K562 (cell line): ENCODE measurements at regions not wholly inside any gene's neighbourhood (a gene's known extent, or its start where the extent isn't known, plus 50 kb on each side); places are given as distances from the start of the nearest gene placed in this dataset.

Experiments
- ATAC-seq: fragments of 200-7000 bp; cut with Tn5 transposase; 3 replicates; pipeline ENCODE4 v1.9.1; 2020; ENCODE audit warnings: moderate library complexity
- BruUV-seq: library from RNA; stranded (reverse); fragments of 400-500 nt; replicated peaks from 2 replicates; lab custom pipeline; 2021; lab: Mats Ljungman, UMichigan
- CTCF ChIA-PET: fragments of 300-600 bp; formaldehyde crosslinking; extraction: SDS; loops from one replicate; lab custom pipeline; 2021; ENCODE audit warnings: low intra/inter-chr PET ratio; lab: Yijun Ruan, JAX
- POLR2A ChIA-PET: fragments of 300-600, 350-650 bp; sonication (Branson Sonifier 250); formaldehyde crosslinking; extraction: SDS; loops from one replicate; lab custom pipeline; 2021; ENCODE audit warnings: antibody characterized with exemption, inconsistent platforms; lab: Yijun Ruan, JAX
- DNase-seq, 4 experiments: peaks; one replicate each; pipeline versions ENCODE4 v3.0.0 to v3.0.0-alpha.2; 2011 to 2018; ENCODE audit warnings: low spot score in 3 of 4, mixed read lengths in 3 of 4; ENCODE audit errors: extremely low read depth in 1 of 4
- FAIRE-seq: peaks from 2 replicates; lab custom pipeline; 2011; peaks lifted over from hg19 to GRCh38; lab: Jason Lieb, UNC
- H2AFZ ChIP-seq: 2 replicates; pipeline ENCODE4 v1.6.0; 2011; ENCODE audit warnings: low read depth, low read length, control low read depth, inconsistent platforms
- H3K27ac ChIP-seq: fragments of 200-600 bp; 3 replicates; pipeline ENCODE4 v1.8.0; 2011; ENCODE audit warnings: low read depth, mild to moderate bottlenecking, control low read depth, inconsistent platforms, low read length, moderate library complexity, mixed read lengths; ENCODE audit errors: extremely low read depth
- H3K27me3 ChIP-seq, 2 experiments: fragments of 300-600 bp in 1 of 2; 2 replicates in 1 of 2; 3 replicates in 1 of 2; pipeline versions ENCODE4 v1.6.0 to v1.8.0; 2011; ENCODE audit warnings: inconsistent platforms in 2 of 2, low read length in 2 of 2, mild to moderate bottlenecking in 1 of 2, mixed read lengths in 1 of 2, moderate library complexity in 1 of 2; ENCODE audit not compliant: control insufficient read depth in 2 of 2, insufficient read depth in 2 of 2
- H3K36me3 ChIP-seq: fragments of 300-600 bp; 3 replicates; pipeline ENCODE4 v1.8.0; 2011; ENCODE audit warnings: mild to moderate bottlenecking, low read length, inconsistent platforms; ENCODE audit not compliant: control insufficient read depth, insufficient read depth
- H3K4me1 ChIP-seq, 2 experiments: fragments of 200-600 bp in 1 of 2; replicated peaks in 1 of 2; 2 replicates in 1 of 2; 3 replicates in 1 of 2; pipeline versions ENCODE4 v1.5.1 to v1.8.0; 2011; ENCODE audit warnings: inconsistent platforms in 2 of 2, low read length in 2 of 2, mild to moderate bottlenecking in 1 of 2, mixed read lengths in 1 of 2, moderate library complexity in 1 of 2; ENCODE audit not compliant: control insufficient read depth in 2 of 2, insufficient read depth in 2 of 2
- H3K4me2 ChIP-seq: 2 replicates; pipeline ENCODE4 v1.6.1; 2011; ENCODE audit warnings: low read length, control low read depth, inconsistent platforms, mixed read lengths; ENCODE audit not compliant: insufficient read depth
- H3K4me3 ChIP-seq: fragments of 200-600 bp; sonication (generic), shearing (Covaris generic); 2 replicates; pipeline ENCODE4 v1.5.1; 2016; ENCODE audit warnings: control low read depth, inconsistent platforms
- H3K79me2 ChIP-seq: fragments of 200-600 bp; 3 replicates; pipeline ENCODE4 v1.8.0; 2011; ENCODE audit warnings: low read length, inconsistent platforms; ENCODE audit not compliant: control insufficient read depth, insufficient read depth
- H3K9ac ChIP-seq, 2 experiments: 2 replicates each; pipeline versions ENCODE4 v1.6.0 to v1.6.1; 2011; ENCODE audit warnings: low read depth in 2 of 2, low read length in 2 of 2, control low read depth in 1 of 2, inconsistent platforms in 1 of 2, mild to moderate bottlenecking in 1 of 2, mixed read lengths in 1 of 2; ENCODE audit not compliant: insufficient read depth in 1 of 2
- H3K9me1 ChIP-seq: one replicate; pipeline ENCODE4 v1.6.0; 2011; ENCODE audit warnings: inconsistent platforms, mild to moderate bottlenecking, low read length, moderate library complexity; ENCODE audit not compliant: control insufficient read depth, insufficient read depth
- H3K9me3 ChIP-seq: replicated peaks from 2 replicates; pipeline ENCODE4 v1.5.1; 2011; ENCODE audit warnings: low read depth, low read length, inconsistent platforms; ENCODE audit not compliant: control insufficient read depth, insufficient read depth
- H4K20me1 ChIP-seq: replicated peaks from 2 replicates; pipeline ENCODE4 v1.6.1; 2011; ENCODE audit warnings: low read length, inconsistent platforms, mixed read lengths; ENCODE audit not compliant: control insufficient read depth, insufficient read depth
- KLF16 ChIP-seq: IDR thresholded peaks from 2 replicates; pipeline ENCODE4 v1.6.1; 2016; ENCODE audit warnings: antibody characterized with exemption
- MAFG ChIP-seq: fragments of 450-650 bp; conservative IDR thresholded peaks from 2 replicates; pipeline ENCODE4 v1.6.1; 2016; ENCODE audit warnings: missing genetic modification characterization, missing compliant biosample characterization
- NCOR1 ChIP-seq: fragments of 450-650 bp; IDR thresholded peaks from 2 replicates; pipeline ENCODE4 v1.6.1; 2016; ENCODE audit warnings: mild to moderate bottlenecking, moderate library complexity
- NFIC ChIP-seq: fragments of 450-650 bp; IDR thresholded peaks from 2 replicates; pipeline ENCODE4 v1.6.1; 2017; ENCODE audit warnings: mild to moderate bottlenecking, inconsistent platforms
- SRSF9 ChIP-seq: fragments of 200-400 bp; formaldehyde crosslinking; IDR thresholded peaks from 2 replicates; pipeline ENCODE4 v1.6.1; 2017; ENCODE audit warnings: low read depth, low read length, borderline replicate concordance
- TCF7 ChIP-seq: sonication (generic); IDR thresholded peaks from 2 replicates; pipeline ENCODE4 v1.6.1; 2016; ENCODE audit warnings: antibody characterized with exemption, borderline replicate concordance
- U2AF1 ChIP-seq: fragments of 200-400 bp; formaldehyde crosslinking; optimal IDR thresholded peaks from 2 replicates; pipeline ENCODE3; 2017; ENCODE audit warnings: mild to moderate bottlenecking, low read depth, low read length, moderate library complexity
- ZBTB7A ChIP-seq: IDR thresholded peaks from 2 replicates; pipeline ENCODE4 v1.6.1; 2011; ENCODE audit warnings: low read depth, mild to moderate bottlenecking, low read length, moderate library complexity, borderline replicate concordance; ENCODE audit not compliant: control insufficient read depth
- ZKSCAN1 ChIP-seq: fragments of 150-350 bp; IDR thresholded peaks from 2 replicates; pipeline ENCODE4 v1.6.1; 2016; ENCODE audit warnings: low read depth, low read length
- ZNF143 ChIP-seq: sonication (generic); formaldehyde crosslinking; IDR thresholded peaks from 2 replicates; pipeline ENCODE4 v1.9.0; 2022; ENCODE audit warnings: mild to moderate bottlenecking, missing genetic modification reagents
- ZNF785 ChIP-seq: fragments of 250-450 bp; sonication (Bioruptor Pico); IDR thresholded peaks from 2 replicates; pipeline ENCODE4 v1.4.0; 2020; ENCODE audit warnings: mild to moderate bottlenecking
- WGBS: fragments of 100-300 bp; shearing (Covaris generic); methylation state at CpG from one replicate; pipeline ENCODE4 v1.1.6; 2016; ENCODE audit warnings: low coverage, mixed read lengths; ENCODE audit not compliant: insufficient coverage; ENCODE audit errors: missing lambda C conversion rate; 5-methylcytosine and 5-hydroxymethylcytosine counted together
- in situ Hi-C: fragments of 300-500 bp; cut with MboI; formaldehyde crosslinking; loops from 4 replicates; pipeline ENCODE4 v1.15.0; 2018; ENCODE audit warnings: inconsistent platforms, mixed read lengths
- intact Hi-C: fragments of 100-400 bp; cut with micrococcal nuclease; formaldehyde crosslinking; loops from 2 replicates; pipeline ENCODE4 v1.14.2; 2022
- TF ChIP-seq, protein P1 (sequence below): fragments of 200-600 bp; sonication (generic); IDR thresholded peaks from one replicate; pipeline ENCODE4 v1.6.1; 2012; ENCODE audit warnings: mild to moderate bottlenecking, low read depth, low read length, inconsistent platforms

GRCh38 chr10:111967116-111967515 lies 216.4 kb downstream of the GPAM start:
- no peak for FAIRE-seq
- ATAC-seq = no peak

More at GRCh38 chr10:111967116-111967515, 216.4 kb downstream of the GPAM start:
- WGBS = 0% methylated on average over 1 of the region's 1 CpG
- Histone ChIP-seq H3K4me2 (no peak overlapping the region), H3K9me3 (no peaks in the 10 kb centered on the region), H3K27me3 (no peaks in the 10 kb centered on the region), H4K20me1 (no peaks in the 10 kb centered on the region), H3K36me3 (no peaks in the 10 kb centered on the region), H3K27ac (no peak overlapping the region), H2AFZ (no peak overlapping the region), H3K4me1 (no peaks in the 10 kb centered on the region), H3K9ac (no peak overlapping the region), H3K79me2 (no peaks in the 10 kb centered on the region), H3K4me3 (no peak overlapping the region), H3K9me1 (no peaks in the 10 kb centered on the region)
- no TSS peak for BruUV-seq
- ChIA-PET CTCF (no interaction called here), POLR2A (no interaction called here)
- in situ Hi-C loops (no loop called here), intact Hi-C loops (no loop called here)
- no peak for DNase-seq
- no peak for TF ChIP-seq TCF7
- no peak for TF ChIP-seq KLF16
- no peak for TF ChIP-seq MAFG (tag)
- TF ChIP-seq SRSF9 = no peak
- TF ChIP-seq, protein P1, sequence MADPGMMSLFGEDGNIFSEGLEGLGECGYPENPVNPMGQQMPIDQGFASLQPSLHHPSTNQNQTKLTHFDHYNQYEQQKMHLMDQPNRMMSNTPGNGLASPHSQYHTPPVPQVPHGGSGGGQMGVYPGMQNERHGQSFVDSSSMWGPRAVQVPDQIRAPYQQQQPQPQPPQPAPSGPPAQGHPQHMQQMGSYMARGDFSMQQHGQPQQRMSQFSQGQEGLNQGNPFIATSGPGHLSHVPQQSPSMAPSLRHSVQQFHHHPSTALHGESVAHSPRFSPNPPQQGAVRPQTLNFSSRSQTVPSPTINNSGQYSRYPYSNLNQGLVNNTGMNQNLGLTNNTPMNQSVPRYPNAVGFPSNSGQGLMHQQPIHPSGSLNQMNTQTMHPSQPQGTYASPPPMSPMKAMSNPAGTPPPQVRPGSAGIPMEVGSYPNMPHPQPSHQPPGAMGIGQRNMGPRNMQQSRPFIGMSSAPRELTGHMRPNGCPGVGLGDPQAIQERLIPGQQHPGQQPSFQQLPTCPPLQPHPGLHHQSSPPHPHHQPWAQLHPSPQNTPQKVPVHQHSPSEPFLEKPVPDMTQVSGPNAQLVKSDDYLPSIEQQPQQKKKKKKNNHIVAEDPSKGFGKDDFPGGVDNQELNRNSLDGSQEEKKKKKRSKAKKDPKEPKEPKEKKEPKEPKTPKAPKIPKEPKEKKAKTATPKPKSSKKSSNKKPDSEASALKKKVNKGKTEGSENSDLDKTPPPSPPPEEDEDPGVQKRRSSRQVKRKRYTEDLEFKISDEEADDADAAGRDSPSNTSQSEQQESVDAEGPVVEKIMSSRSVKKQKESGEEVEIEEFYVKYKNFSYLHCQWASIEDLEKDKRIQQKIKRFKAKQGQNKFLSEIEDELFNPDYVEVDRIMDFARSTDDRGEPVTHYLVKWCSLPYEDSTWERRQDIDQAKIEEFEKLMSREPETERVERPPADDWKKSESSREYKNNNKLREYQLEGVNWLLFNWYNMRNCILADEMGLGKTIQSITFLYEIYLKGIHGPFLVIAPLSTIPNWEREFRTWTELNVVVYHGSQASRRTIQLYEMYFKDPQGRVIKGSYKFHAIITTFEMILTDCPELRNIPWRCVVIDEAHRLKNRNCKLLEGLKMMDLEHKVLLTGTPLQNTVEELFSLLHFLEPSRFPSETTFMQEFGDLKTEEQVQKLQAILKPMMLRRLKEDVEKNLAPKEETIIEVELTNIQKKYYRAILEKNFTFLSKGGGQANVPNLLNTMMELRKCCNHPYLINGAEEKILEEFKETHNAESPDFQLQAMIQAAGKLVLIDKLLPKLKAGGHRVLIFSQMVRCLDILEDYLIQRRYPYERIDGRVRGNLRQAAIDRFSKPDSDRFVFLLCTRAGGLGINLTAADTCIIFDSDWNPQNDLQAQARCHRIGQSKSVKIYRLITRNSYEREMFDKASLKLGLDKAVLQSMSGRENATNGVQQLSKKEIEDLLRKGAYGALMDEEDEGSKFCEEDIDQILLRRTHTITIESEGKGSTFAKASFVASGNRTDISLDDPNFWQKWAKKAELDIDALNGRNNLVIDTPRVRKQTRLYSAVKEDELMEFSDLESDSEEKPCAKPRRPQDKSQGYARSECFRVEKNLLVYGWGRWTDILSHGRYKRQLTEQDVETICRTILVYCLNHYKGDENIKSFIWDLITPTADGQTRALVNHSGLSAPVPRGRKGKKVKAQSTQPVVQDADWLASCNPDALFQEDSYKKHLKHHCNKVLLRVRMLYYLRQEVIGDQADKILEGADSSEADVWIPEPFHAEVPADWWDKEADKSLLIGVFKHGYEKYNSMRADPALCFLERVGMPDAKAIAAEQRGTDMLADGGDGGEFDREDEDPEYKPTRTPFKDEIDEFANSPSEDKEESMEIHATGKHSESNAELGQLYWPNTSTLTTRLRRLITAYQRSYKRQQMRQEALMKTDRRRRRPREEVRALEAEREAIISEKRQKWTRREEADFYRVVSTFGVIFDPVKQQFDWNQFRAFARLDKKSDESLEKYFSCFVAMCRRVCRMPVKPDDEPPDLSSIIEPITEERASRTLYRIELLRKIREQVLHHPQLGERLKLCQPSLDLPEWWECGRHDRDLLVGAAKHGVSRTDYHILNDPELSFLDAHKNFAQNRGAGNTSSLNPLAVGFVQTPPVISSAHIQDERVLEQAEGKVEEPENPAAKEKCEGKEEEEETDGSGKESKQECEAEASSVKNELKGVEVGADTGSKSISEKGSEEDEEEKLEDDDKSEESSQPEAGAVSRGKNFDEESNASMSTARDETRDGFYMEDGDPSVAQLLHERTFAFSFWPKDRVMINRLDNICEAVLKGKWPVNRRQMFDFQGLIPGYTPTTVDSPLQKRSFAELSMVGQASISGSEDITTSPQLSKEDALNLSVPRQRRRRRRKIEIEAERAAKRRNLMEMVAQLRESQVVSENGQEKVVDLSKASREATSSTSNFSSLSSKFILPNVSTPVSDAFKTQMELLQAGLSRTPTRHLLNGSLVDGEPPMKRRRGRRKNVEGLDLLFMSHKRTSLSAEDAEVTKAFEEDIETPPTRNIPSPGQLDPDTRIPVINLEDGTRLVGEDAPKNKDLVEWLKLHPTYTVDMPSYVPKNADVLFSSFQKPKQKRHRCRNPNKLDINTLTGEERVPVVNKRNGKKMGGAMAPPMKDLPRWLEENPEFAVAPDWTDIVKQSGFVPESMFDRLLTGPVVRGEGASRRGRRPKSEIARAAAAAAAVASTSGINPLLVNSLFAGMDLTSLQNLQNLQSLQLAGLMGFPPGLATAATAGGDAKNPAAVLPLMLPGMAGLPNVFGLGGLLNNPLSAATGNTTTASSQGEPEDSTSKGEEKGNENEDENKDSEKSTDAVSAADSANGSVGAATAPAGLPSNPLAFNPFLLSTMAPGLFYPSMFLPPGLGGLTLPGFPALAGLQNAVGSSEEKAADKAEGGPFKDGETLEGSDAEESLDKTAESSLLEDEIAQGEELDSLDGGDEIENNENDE = no peak
- TF ChIP-seq U2AF1 = no peak
- no peak for TF ChIP-seq NFIC
- no peak for TF ChIP-seq NCOR1
- TF ChIP-seq ZBTB7A = no peak
- no peak for TF ChIP-seq ZKSCAN1
- TF ChIP-seq ZNF785 (CRISPR knock-in tag) = no peak
- TF ChIP-seq ZNF143 (CRISPR knock-in tag) = no peak
